Mammary epithelial cell (primary cell): ENCODE measurements at regions not wholly inside any gene's neighbourhood (a gene's known extent, or its start where the extent isn't known, plus 50 kb on each side); places are given as distances from the start of the nearest gene placed in this dataset.
"Not testable (repeated sequence)": the region's sequence is repeated elsewhere in the genome, so short reads cannot be mapped to it uniquely, and the experiment has no call there.

Experiments
- EZH2 ChIP-seq: IDR thresholded peaks from 2 replicates; pipeline ENCODE4 v1.6.1; 2012; ENCODE audit warnings: low read length, inconsistent platforms, borderline replicate concordance
- TF ChIP-seq, protein P1 (sequence below), 2 donors: IDR thresholded peaks in 1 of 2; conservative IDR thresholded peaks in 1 of 2; 2 replicates each; pipeline ENCODE4 v1.5.1; 2011 to 2012; ENCODE audit warnings: inconsistent platforms in 2 of 2, low read length in 2 of 2, mild to moderate bottlenecking in 2 of 2, control low read depth in 1 of 2, low read depth in 1 of 2; ENCODE audit not compliant: insufficient read depth in 1 of 2; ENCODE audit errors: extremely low read depth in 1 of 2

GRCh38 chr1:120654114-120654513 lies 69.6 kb upstream of the NBPF26 start:
- TF ChIP-seq, protein P1, sequence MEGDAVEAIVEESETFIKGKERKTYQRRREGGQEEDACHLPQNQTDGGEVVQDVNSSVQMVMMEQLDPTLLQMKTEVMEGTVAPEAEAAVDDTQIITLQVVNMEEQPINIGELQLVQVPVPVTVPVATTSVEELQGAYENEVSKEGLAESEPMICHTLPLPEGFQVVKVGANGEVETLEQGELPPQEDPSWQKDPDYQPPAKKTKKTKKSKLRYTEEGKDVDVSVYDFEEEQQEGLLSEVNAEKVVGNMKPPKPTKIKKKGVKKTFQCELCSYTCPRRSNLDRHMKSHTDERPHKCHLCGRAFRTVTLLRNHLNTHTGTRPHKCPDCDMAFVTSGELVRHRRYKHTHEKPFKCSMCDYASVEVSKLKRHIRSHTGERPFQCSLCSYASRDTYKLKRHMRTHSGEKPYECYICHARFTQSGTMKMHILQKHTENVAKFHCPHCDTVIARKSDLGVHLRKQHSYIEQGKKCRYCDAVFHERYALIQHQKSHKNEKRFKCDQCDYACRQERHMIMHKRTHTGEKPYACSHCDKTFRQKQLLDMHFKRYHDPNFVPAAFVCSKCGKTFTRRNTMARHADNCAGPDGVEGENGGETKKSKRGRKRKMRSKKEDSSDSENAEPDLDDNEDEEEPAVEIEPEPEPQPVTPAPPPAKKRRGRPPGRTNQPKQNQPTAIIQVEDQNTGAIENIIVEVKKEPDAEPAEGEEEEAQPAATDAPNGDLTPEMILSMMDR (conservative IDR thresholded peaks at IDR 0.05 in 1 of 2, IDR thresholded peaks at IDR 0.05 in 1 of 2; ENCODE audit: extremely low read depth in 1 of 2, insufficient read depth in 1 of 2, low read depth in 1 of 2, low read length in 2 of 2): not testable (repeated sequence)
- TF ChIP-seq EZH2: not testable (repeated sequence)
